HEK293 (cell line): ENCODE measurements at regions not wholly inside any gene's neighbourhood (a gene's known extent, or its start where the extent isn't known, plus 50 kb on each side); places are given as distances from the start of the nearest gene placed in this dataset.

Source experiments
- AEBP2 ChIP-seq: fragments of 450-650 bp; formaldehyde crosslinking; IDR thresholded peaks from 2 replicates; pipeline ENCODE4 v1.5.1; 2016; ENCODE audit warnings: missing biosample characterization, missing genetic modification characterization, borderline replicate concordance
- HOXD13 ChIP-seq: sonication (generic); formaldehyde crosslinking; IDR thresholded peaks from 2 replicates; pipeline ENCODE4 v1.8.0; 2022; ENCODE audit warnings: missing genetic modification reagents, borderline replicate concordance
- PATZ1 ChIP-seq: fragments of 450-650 bp; formaldehyde crosslinking; IDR thresholded peaks from 2 replicates; pipeline ENCODE4 v1.5.1; 2016; ENCODE audit warnings: missing biosample characterization, missing genetic modification characterization
- PRDM2 ChIP-seq: fragments of 450-650 bp; formaldehyde crosslinking; IDR thresholded peaks from 2 replicates; pipeline ENCODE4 v1.5.1; 2016; ENCODE audit warnings: missing biosample characterization, missing genetic modification characterization, borderline replicate concordance
- ZNF10 ChIP-seq: fragments of 450-650 bp; formaldehyde crosslinking; IDR thresholded peaks from 2 replicates; pipeline ENCODE4 v1.5.1; 2017; ENCODE audit warnings: missing biosample characterization, missing genetic modification characterization
- ZNF174 ChIP-seq: fragments of 450-650 bp; formaldehyde crosslinking; IDR thresholded peaks from 2 replicates; pipeline ENCODE4 v1.5.0; 2017; ENCODE audit warnings: missing biosample characterization, mild to moderate bottlenecking, missing genetic modification characterization
- ZNF23 ChIP-seq: fragments of 450-650 bp; formaldehyde crosslinking; IDR thresholded peaks from 2 replicates; pipeline ENCODE4 v1.5.1; 2016; ENCODE audit warnings: missing biosample characterization, missing genetic modification characterization, borderline replicate concordance
- ZNF239 ChIP-seq: fragments of 450-650 bp; formaldehyde crosslinking; IDR thresholded peaks from 2 replicates; pipeline ENCODE4 v1.5.1; 2016; ENCODE audit warnings: missing biosample characterization, missing genetic modification characterization
- ZNF311 ChIP-seq: fragments of 450-650 bp; formaldehyde crosslinking; IDR thresholded peaks from 2 replicates; pipeline ENCODE4 v1.5.1; 2017; ENCODE audit warnings: missing biosample characterization, missing genetic modification characterization, borderline replicate concordance
- ZNF366 ChIP-seq: fragments of 450-650 bp; formaldehyde crosslinking; conservative IDR thresholded peaks from 2 replicates; pipeline ENCODE4 v1.5.1; 2016; ENCODE audit warnings: missing biosample characterization, missing genetic modification characterization
- ZNF600 ChIP-seq: fragments of 450-650 bp; formaldehyde crosslinking; IDR thresholded peaks from 2 replicates; pipeline ENCODE4 v1.5.1; 2016; ENCODE audit warnings: missing biosample characterization, missing genetic modification characterization
- ZNF792 ChIP-seq: fragments of 450-650 bp; formaldehyde crosslinking; IDR thresholded peaks from 2 replicates; pipeline ENCODE4 v1.5.1; 2016; ENCODE audit warnings: missing biosample characterization, missing genetic modification characterization
- TF ChIP-seq, protein P1 (sequence below): fragments of 450-650 bp; formaldehyde crosslinking; IDR thresholded peaks from 2 replicates; pipeline ENCODE4 v1.5.1; 2016; ENCODE audit warnings: missing biosample characterization, missing genetic modification characterization

DNA sequence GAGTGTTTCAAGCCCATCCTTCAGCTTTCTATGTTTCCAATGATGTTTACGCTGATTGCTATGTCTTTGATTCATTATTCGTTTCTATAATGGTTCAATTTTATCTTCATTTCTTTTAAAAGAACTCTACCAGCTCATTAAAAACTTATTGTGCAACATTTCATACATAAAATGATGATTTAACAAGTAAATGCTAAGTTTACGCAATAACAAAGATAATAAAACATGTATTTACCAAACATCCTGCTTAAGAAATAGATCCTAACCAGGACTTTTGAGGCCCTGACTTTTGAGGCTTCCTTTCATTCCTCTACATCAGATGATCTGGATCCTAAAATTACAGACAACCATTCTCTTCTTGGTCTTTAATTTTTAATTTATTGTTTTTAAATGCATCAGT lies 86.5 kb upstream of the DLGAP1 start:
- TF ChIP-seq ZNF23 (tag by site-specific recombination) (no peak), ZNF600 (tag by site-specific recombination) (no peak), ZNF792 (tag by site-specific recombination) (no peak), PATZ1 (tag by site-specific recombination) (no peak), PRDM2 (tag by site-specific recombination) (no peak), ZNF311 (tag by site-specific recombination) (no peak), ZNF10 (tag by site-specific recombination) (no peak), ZNF239 (tag by site-specific recombination) (no peak), ZNF366 (tag by site-specific recombination) (no peak), AEBP2 (tag by site-specific recombination) (no peak), HOXD13 (CRISPR knock-in tag) (no peak), ZNF174 (tag by site-specific recombination) (no peak)
- TF ChIP-seq, protein P1, sequence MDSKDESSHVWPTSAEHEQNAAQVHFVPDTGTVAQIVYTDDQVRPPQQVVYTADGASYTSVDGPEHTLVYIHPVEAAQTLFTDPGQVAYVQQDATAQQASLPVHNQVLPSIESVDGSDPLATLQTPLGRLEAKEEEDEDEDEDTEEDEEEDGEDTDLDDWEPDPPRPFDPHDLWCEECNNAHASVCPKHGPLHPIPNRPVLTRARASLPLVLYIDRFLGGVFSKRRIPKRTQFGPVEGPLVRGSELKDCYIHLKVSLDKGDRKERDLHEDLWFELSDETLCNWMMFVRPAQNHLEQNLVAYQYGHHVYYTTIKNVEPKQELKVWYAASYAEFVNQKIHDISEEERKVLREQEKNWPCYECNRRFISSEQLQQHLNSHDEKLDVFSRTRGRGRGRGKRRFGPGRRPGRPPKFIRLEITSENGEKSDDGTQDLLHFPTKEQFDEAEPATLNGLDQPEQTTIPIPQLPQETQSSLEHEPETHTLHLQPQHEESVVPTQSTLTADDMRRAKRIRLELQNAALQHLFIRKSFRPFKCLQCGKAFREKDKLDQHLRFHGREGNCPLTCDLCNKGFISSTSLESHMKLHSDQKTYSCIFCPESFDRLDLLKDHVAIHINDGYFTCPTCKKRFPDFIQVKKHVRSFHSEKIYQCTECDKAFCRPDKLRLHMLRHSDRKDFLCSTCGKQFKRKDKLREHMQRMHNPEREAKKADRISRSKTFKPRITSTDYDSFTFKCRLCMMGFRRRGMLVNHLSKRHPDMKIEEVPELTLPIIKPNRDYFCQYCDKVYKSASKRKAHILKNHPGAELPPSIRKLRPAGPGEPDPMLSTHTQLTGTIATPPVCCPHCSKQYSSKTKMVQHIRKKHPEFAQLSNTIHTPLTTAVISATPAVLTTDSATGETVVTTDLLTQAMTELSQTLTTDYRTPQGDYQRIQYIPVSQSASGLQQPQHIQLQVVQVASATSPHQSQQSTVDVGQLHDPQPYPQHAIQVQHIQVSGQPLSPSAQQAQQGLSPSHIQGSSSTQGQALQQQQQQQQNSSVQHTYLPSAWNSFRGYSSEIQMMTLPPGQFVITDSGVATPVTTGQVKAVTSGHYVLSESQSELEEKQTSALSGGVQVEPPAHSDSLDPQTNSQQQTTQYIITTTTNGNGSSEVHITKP (tag by site-specific recombination) = no peak
